ENCODE measurements at regions not wholly inside any gene's neighbourhood (a gene's known extent, or its start where the extent isn't known, plus 50 kb on each side); places are given as distances from the start of the nearest gene placed in this dataset.

DNA sequence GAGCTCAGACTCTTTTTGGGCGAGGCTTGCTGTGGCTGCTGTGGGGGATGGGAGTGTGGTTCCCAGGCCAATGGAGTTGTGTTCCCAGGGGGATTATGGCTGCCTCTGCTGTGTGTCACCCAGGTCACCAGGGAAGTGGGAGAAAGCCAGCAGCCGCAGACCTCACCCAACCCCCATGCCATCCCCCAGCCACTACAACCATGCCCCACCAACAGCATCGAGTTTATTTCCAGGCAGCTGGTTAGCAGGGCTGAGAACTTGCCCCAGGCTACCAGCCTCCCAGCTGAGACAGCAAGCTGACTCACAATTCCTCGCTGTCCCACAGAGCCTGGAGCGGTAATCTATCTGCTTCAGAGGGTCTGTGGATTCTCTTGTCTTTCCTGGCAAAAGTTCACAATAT lies 331.7 kb downstream of the FRK start:
- DNase-seq = no peak

DNA sequence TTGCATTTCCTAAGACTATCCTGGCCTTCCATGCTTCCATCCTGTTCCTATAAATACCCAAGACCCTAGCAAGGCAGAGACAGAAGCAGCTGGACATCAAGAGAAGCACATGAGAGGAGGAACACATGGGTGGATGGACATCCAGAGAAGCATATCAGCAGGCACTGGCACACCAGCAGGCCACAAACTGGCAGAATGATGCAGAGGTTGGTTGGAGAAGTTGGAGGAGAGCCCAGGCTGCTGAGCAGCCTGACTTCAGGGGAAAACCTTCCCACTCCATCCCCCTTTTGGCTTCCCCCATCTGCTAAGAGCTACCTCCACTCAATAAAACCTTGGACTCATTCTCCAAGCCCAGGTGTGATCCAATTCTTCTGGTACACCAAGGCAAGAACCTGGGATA lies 332.5 kb downstream of the FRK start:
- H3K4me1 Mint-ChIP-seq = no peaks in the 10 kb centered on the region
- no peaks in the 10 kb centered on the region for H3K36me3 Mint-ChIP-seq (ENCODE audit: low read depth)
- DNase-seq = no peak
- H3K27me3 Mint-ChIP-seq (ENCODE audit: low read depth, poor library complexity) = no peaks in the 10 kb centered on the region
- TF ChIP-seq, protein P1, sequence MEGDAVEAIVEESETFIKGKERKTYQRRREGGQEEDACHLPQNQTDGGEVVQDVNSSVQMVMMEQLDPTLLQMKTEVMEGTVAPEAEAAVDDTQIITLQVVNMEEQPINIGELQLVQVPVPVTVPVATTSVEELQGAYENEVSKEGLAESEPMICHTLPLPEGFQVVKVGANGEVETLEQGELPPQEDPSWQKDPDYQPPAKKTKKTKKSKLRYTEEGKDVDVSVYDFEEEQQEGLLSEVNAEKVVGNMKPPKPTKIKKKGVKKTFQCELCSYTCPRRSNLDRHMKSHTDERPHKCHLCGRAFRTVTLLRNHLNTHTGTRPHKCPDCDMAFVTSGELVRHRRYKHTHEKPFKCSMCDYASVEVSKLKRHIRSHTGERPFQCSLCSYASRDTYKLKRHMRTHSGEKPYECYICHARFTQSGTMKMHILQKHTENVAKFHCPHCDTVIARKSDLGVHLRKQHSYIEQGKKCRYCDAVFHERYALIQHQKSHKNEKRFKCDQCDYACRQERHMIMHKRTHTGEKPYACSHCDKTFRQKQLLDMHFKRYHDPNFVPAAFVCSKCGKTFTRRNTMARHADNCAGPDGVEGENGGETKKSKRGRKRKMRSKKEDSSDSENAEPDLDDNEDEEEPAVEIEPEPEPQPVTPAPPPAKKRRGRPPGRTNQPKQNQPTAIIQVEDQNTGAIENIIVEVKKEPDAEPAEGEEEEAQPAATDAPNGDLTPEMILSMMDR (IDR thresholded peaks at IDR 0.05) = no peak
- no peak overlapping the region for H3K4me3 Mint-ChIP-seq
- H3K27ac Mint-ChIP-seq = peak overlapping the region; percentile 53
- peaks cover 7% of the 10 kb centered on the region for H3K9me3 Mint-ChIP-seq

More for the DNA sequence above, 331.7 kb downstream of the FRK start:
- Mint-ChIP-seq H3K27ac (no peak overlapping the region), H3K4me1 (no peaks in the 10 kb centered on the region), H3K36me3 (ENCODE audit: low read depth) (no peaks in the 10 kb centered on the region), H3K4me3 (no peak overlapping the region), H3K9me3 (peaks cover 3% of the 10 kb centered on the region), H3K27me3 (ENCODE audit: low read depth, poor library complexity) (no peaks in the 10 kb centered on the region)
- TF ChIP-seq, protein P1 (IDR thresholded peaks at IDR 0.05) = no peak

DNA sequence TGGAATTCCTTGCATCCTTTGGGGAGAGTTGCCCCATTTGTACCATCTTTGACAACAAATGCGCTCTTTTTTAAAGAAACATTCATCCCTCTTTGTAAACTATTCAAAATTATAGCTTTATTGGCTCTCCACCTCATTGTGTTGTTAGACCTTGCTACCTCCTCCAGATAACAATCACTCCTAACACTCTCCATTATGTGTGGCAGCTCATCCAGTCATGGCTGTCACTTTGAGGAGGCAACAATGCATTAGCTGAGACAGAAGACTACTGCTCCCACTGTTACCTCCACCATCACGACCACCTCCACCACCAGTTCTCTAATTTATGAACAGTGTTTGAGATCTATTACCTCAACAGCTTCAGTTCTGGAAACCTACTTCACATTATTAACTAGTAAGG lies 339.1 kb downstream of the FRK start:
- DNase-seq = no peak
- Mint-ChIP-seq H3K27me3 (ENCODE audit: low read depth, poor library complexity) (no peaks in the 10 kb centered on the region), H3K9me3 (peaks cover 7% of the 10 kb centered on the region), H3K27ac (no peak overlapping the region), H3K4me3 (no peak overlapping the region), H3K4me1 (peaks cover 14% of the 10 kb centered on the region), H3K36me3 (ENCODE audit: low read depth) (no peaks in the 10 kb centered on the region)
- TF ChIP-seq, protein P1 (IDR thresholded peaks at IDR 0.05) = no peak

DNA sequence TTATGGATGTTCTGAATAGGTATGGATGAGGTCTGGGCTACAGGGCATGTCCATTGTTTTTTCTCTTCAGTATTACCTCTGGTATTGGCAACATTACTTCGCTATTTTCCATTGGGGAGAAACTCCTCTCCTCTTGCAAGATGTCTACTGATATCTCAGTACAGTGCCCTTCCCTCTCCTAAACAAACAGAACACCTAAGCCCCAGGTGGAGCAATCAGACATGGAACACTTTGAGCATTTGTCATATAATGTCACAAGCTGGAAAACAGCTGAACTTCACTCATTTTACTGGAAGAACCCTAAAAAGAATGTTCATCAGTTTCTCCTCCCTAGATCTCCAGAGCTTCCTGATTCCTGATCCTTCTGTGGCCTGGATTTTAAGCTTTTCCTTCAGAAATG lies 339.8 kb downstream of the FRK start:
- DNase-seq = no peak
- Mint-ChIP-seq H3K27me3 (ENCODE audit: low read depth, poor library complexity) (no peaks in the 10 kb centered on the region), H3K4me1 (peaks cover 21% of the 10 kb centered on the region), H3K27ac (no peak overlapping the region), H3K36me3 (ENCODE audit: low read depth) (no peaks in the 10 kb centered on the region), H3K9me3 (peaks cover 7% of the 10 kb centered on the region), H3K4me3 (no peak overlapping the region)
- TF ChIP-seq, protein P1 (IDR thresholded peaks at IDR 0.05) = no peak

DNA sequence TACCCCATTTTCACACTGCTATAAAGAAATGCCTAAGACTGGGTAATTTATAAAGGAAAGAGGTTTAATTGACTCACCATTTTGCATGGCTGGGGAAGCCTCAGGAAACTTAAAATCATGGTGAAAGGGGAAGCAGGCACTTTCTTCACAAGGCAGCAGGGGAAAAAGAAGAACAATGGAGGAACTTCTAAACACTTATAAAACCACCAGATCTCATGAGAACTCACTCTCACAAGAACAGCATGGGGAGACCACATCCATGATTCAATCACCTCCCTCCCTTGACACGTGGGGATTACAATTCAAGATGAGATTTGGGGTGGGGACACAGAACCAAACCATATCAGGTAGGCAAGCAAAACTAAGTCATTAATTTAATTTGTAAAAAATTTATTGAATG lies 343.2 kb downstream of the FRK start:
- no peak for DNase-seq
- Mint-ChIP-seq H3K27me3 (ENCODE audit: low read depth, poor library complexity) (no peaks in the 10 kb centered on the region), H3K4me3 (no peak overlapping the region), H3K9me3 (no peaks in the 10 kb centered on the region), H3K27ac (peak overlapping the region; percentile 80), H3K36me3 (ENCODE audit: low read depth) (no peaks in the 10 kb centered on the region), H3K4me1 (peaks cover 27% of the 10 kb centered on the region)
- TF ChIP-seq, protein P1 (IDR thresholded peaks at IDR 0.05) = no peak

DNA sequence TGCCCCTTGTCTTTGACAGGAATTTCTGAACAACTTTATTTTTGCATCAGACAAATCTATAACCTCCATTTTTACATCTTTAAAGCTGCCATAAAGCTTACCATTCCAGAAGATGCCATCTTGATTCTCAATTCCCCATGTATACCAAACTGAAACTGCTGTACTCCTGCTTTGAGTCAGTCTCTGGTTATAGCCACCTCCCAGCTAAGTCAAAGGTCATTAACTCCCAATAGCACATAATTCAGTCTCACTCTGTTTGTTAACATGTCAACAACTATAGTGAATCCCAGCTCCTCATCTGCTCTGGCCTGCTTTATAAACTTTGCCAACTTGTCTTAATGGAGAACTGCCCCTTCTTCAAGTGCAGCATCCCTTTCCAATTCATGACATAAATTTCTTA lies 343.6 kb downstream of the FRK start:
- no peaks in the 10 kb centered on the region for H3K27me3 Mint-ChIP-seq (ENCODE audit: low read depth, poor library complexity)
- no peak overlapping the region for H3K4me3 Mint-ChIP-seq
- H3K9me3 Mint-ChIP-seq = no peaks in the 10 kb centered on the region
- peaks cover 31% of the 10 kb centered on the region for H3K4me1 Mint-ChIP-seq
- TF ChIP-seq, protein P1 (IDR thresholded peaks at IDR 0.05) = no peak
- DNase-seq = no peak
- no peaks in the 10 kb centered on the region for H3K36me3 Mint-ChIP-seq (ENCODE audit: low read depth)
- peak overlapping the region; percentile 80 for H3K27ac Mint-ChIP-seq
